ENCODE measurements at regions not wholly inside any gene's neighbourhood (a gene's known extent, or its start where the extent isn't known, plus 50 kb on each side); places are given as distances from the start of the nearest gene placed in this dataset.
A peak's percentile ranks its signal among the peaks of the same experiment; 100 is the strongest.
"Not testable (repeated sequence)": the region's sequence is repeated elsewhere in the genome, so short reads cannot be mapped to it uniquely, and the experiment has no call there.

GRCh38 chr5:38645508-38645907 lies 89.1 kb upstream of the LIFR start:
- no peak for DNase-seq (ENCODE audit: low read depth)

- no peak for DNase-seq (ENCODE audit: low read depth)
These were observed 92.4 kb upstream of the LIFR start for GRCh38 chr5:38648703-38649291.

- DNase-seq (ENCODE audit: low read depth): no peak
These were observed 94.1 kb upstream of the LIFR start for GRCh38 chr5:38650540-38650939.

- peak; percentile 60 for DNase-seq (ENCODE audit: low read depth)
These were observed 94.5 kb upstream of the LIFR start for GRCh38 chr5:38650946-38651345.

GRCh38 chr5:38651806-38652205 lies 95.4 kb upstream of the LIFR start:
- DNase-seq (ENCODE audit: low read depth): peak; percentile 39

- no peak for DNase-seq (ENCODE audit: low read depth)
These were observed 96.9 kb upstream of the LIFR start for GRCh38 chr5:38653389-38653788.

- DNase-seq (ENCODE audit: low read depth): no peak
These were observed 99.2 kb upstream of the LIFR start for GRCh38 chr5:38655691-38656090.

GRCh38 chr5:38656568-38656967 lies 100.1 kb upstream of the LIFR start:
- DNase-seq (ENCODE audit: low read depth): no peak

GRCh38 chr5:38657020-38657419 lies 100.6 kb upstream of the LIFR start:
- no peak for DNase-seq (ENCODE audit: low read depth)

GRCh38 chr5:38660194-38660668 lies 103.8 kb upstream of the LIFR start:
- DNase-seq (ENCODE audit: low read depth): no peak

- no peak for DNase-seq (ENCODE audit: low read depth)
These were observed 105.6 kb upstream of the LIFR start for GRCh38 chr5:38662090-38662489.

- no peak for DNase-seq (ENCODE audit: low read depth)
These were observed 106.8 kb upstream of the LIFR start for GRCh38 chr5:38663249-38663648.

- DNase-seq (ENCODE audit: low read depth): peak; percentile 71
These were observed 110.4 kb upstream of the LIFR start for GRCh38 chr5:38666668-38667498.

GRCh38 chr5:38667499-38667776 lies 111.0 kb upstream of the LIFR start:
- DNase-seq (ENCODE audit: low read depth): no peak

- DNase-seq (ENCODE audit: low read depth): no peak
These were observed 113.0 kb upstream of the LIFR start for GRCh38 chr5:38669361-38669880.

GRCh38 chr5:38670066-38670465 lies 113.6 kb upstream of the LIFR start:
- no peak for DNase-seq (ENCODE audit: low read depth)

- DNase-seq (ENCODE audit: low read depth): peak; percentile 90
These were observed 114.4 kb upstream of the LIFR start for GRCh38 chr5:38670878-38671277.

GRCh38 chr5:38672059-38672788 lies 115.8 kb upstream of the LIFR start:
- peak; percentile 84 for DNase-seq (ENCODE audit: low read depth)

- DNase-seq (ENCODE audit: low read depth): peak; percentile 21
These were observed 117.2 kb upstream of the LIFR start for GRCh38 chr5:38673671-38674071.

GRCh38 chr5:38675443-38675842 lies 119.0 kb upstream of the LIFR start:
- DNase-seq (ENCODE audit: low read depth): no peak

- DNase-seq (ENCODE audit: low read depth): no peak
These were observed 121.2 kb upstream of the LIFR start for GRCh38 chr5:38677636-38678035.

- DNase-seq (ENCODE audit: low read depth): no peak
These were observed 121.6 kb upstream of the LIFR start for GRCh38 chr5:38678076-38678475.

- not testable (repeated sequence) for DNase-seq (ENCODE audit: low read depth)
These were observed 122.3 kb upstream of the LIFR start for GRCh38 chr5:38678697-38679096.
